ENCODE measurements at regions not wholly inside any gene's neighbourhood (a gene's known extent, or its start where the extent isn't known, plus 50 kb on each side); places are given as distances from the start of the nearest gene placed in this dataset.

- TF ChIP-seq ZBTB11 (CRISPR knock-in tag; IDR thresholded peaks at IDR 0.05) (no peak), ARID1B (IDR thresholded peaks at IDR 0.05) (peak; percentile 45), GATAD2B (IDR thresholded peaks at IDR 0.05; ENCODE audit: borderline replicate concordance) (no peak), ZNF175 (CRISPR knock-in tag; IDR thresholded peaks at IDR 0.05; ENCODE audit: low read depth) (no peak), NCOR1 (IDR thresholded peaks at IDR 0.05) (peak; percentile 9; the same call in 1 of the 2 replicates), TEAD4 (IDR thresholded peaks at IDR 0.05; ENCODE audit: low read length) (peak; percentile 71), TEAD4 (CRISPR knock-in tag; IDR thresholded peaks at IDR 0.05; ENCODE audit: borderline replicate concordance) (no peak)
These were observed 551.6 kb upstream of the CITED2 start (continued) for GRCh38 chr6:139925894-139926641.

Data from K562 (cell line).